Caco-2 (cell line): ENCODE measurements at regions not wholly inside any gene's neighbourhood (a gene's known extent, or its start where the extent isn't known, plus 50 kb on each side); places are given as distances from the start of the nearest gene placed in this dataset.

Source experiments
- BruUV-seq: library from RNA; stranded (reverse); fragments of 400-500 nt; replicated peaks from 2 replicates; lab custom pipeline; 2021; lab: Mats Ljungman, UMichigan
- CTCF ChIA-PET: fragments of 300-600 bp; sonication (Branson Sonifier 250); formaldehyde crosslinking; loops from one replicate; lab custom pipeline; 2022; ENCODE audit warnings: antibody characterized with exemption; lab: Charles Lee
- POLR2A ChIA-PET: fragments of 300-600 bp; sonication (Branson Sonifier 250); formaldehyde crosslinking; loops from one replicate; lab custom pipeline; 2022; ENCODE audit warnings: antibody characterized with exemption; lab: Charles Lee
- DNase-seq, 2 experiments: peaks; one replicate each; pipeline versions ENCODE4 v3.0.0 to v3.0.0-alpha.2; 2020 to 2022
- H3K27me3 ChIP-seq: replicated peaks from 2 replicates; pipeline ENCODE4 v1.6.0; 2011; ENCODE audit warnings: low read length; ENCODE audit not compliant: control insufficient read depth, insufficient read depth
- H3K36me3 ChIP-seq: 2 replicates; pipeline ENCODE4 v1.5.1; 2011; ENCODE audit warnings: low read length; ENCODE audit not compliant: control insufficient read depth, insufficient read depth
- H3K4me1 ChIP-seq: fragments of 250-450 bp; sonication (Bioruptor Pico); 2 replicates; pipeline ENCODE4 v1.5.1; 2020; ENCODE audit warnings: mild to moderate bottlenecking
- H3K4me3 ChIP-seq: 2 replicates; pipeline ENCODE4 v1.5.1; 2011; ENCODE audit warnings: low read depth, mild to moderate bottlenecking, control low read depth, low read length
- H3K9me3 ChIP-seq: fragments of 250-450 bp; sonication (Bioruptor Pico); 2 replicates; pipeline ENCODE4 v1.5.1; 2020; ENCODE audit warnings: mild to moderate bottlenecking, moderate library complexity
- H3K27ac Mint-ChIP-seq: one replicate; pipeline ENCODE4 v1.8.0; 2022; ENCODE audit warnings: mixed read lengths; ENCODE audit not compliant: unreplicated experiment
- H3K27me3 Mint-ChIP-seq: one replicate; pipeline ENCODE4 v1.8.0; 2022; ENCODE audit warnings: mixed read lengths; ENCODE audit not compliant: insufficient read depth, unreplicated experiment
- H3K36me3 Mint-ChIP-seq: one replicate; pipeline ENCODE4 v1.8.0; 2022; ENCODE audit warnings: mild to moderate bottlenecking, mixed read lengths; ENCODE audit not compliant: insufficient read depth, unreplicated experiment
- H3K4me1 Mint-ChIP-seq: one replicate; pipeline ENCODE4 v1.8.0; 2022; ENCODE audit warnings: low read depth, mixed read lengths; ENCODE audit not compliant: unreplicated experiment
- H3K4me3 Mint-ChIP-seq: one replicate; pipeline ENCODE4 v1.8.0; 2022; ENCODE audit warnings: mild to moderate bottlenecking, moderate library complexity, mixed read lengths; ENCODE audit not compliant: unreplicated experiment
- H3K9me3 Mint-ChIP-seq: one replicate; pipeline ENCODE4 v1.8.0; 2022; ENCODE audit warnings: mixed read lengths; ENCODE audit not compliant: unreplicated experiment
- intact Hi-C: fragments of 100-400 bp; cut with micrococcal nuclease; formaldehyde crosslinking; loops from one replicate; pipeline ENCODE4 v1.10.0; 2022; ENCODE audit not compliant: unreplicated experiment
- TF ChIP-seq, protein P1 (sequence below), 2 experiments: fragments of 200-600 bp in 1 of 2; IDR thresholded peaks; 1 replicate in 1 of 2; 2 replicates in 1 of 2; pipeline versions ENCODE4 v1.5.1 to v1.8.0; 2011 to 2022; ENCODE audit warnings: antibody characterized with exemption in 1 of 2, control low read depth in 1 of 2, inconsistent platforms in 1 of 2, low read depth in 1 of 2, low read length in 1 of 2, mild to moderate bottlenecking in 1 of 2, moderate library complexity in 1 of 2; ENCODE audit not compliant: insufficient read depth in 1 of 2, severe bottlenecking in 1 of 2, unreplicated experiment in 1 of 2

DNA sequence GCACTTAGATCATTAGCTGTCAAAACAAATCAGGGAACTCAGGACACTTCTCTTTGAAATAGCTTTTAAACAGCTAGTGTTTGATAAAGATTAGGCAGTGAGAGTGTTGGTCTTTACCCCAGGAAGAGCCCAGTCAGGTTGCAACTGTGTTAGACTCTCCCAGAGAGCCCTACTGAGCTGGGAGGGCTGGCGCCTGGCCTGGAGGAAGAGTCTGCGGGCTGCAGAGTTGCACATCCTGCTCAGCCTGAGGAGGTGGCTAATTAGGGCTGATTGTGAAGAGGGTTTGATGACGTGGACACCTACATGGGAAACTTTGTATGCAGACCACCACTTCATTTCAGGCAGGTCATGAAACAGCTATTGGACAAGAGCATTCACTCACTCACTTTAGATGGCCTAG lies 112.0 kb downstream of the TMEM174 start:
- TF ChIP-seq, protein P1, sequence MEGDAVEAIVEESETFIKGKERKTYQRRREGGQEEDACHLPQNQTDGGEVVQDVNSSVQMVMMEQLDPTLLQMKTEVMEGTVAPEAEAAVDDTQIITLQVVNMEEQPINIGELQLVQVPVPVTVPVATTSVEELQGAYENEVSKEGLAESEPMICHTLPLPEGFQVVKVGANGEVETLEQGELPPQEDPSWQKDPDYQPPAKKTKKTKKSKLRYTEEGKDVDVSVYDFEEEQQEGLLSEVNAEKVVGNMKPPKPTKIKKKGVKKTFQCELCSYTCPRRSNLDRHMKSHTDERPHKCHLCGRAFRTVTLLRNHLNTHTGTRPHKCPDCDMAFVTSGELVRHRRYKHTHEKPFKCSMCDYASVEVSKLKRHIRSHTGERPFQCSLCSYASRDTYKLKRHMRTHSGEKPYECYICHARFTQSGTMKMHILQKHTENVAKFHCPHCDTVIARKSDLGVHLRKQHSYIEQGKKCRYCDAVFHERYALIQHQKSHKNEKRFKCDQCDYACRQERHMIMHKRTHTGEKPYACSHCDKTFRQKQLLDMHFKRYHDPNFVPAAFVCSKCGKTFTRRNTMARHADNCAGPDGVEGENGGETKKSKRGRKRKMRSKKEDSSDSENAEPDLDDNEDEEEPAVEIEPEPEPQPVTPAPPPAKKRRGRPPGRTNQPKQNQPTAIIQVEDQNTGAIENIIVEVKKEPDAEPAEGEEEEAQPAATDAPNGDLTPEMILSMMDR (IDR thresholded peaks at IDR 0.05; ENCODE audit: insufficient read depth in 1 of 2, low read depth in 1 of 2, low read length in 1 of 2, severe bottlenecking in 1 of 2, unreplicated experiment in 1 of 2) = no peak

DNA sequence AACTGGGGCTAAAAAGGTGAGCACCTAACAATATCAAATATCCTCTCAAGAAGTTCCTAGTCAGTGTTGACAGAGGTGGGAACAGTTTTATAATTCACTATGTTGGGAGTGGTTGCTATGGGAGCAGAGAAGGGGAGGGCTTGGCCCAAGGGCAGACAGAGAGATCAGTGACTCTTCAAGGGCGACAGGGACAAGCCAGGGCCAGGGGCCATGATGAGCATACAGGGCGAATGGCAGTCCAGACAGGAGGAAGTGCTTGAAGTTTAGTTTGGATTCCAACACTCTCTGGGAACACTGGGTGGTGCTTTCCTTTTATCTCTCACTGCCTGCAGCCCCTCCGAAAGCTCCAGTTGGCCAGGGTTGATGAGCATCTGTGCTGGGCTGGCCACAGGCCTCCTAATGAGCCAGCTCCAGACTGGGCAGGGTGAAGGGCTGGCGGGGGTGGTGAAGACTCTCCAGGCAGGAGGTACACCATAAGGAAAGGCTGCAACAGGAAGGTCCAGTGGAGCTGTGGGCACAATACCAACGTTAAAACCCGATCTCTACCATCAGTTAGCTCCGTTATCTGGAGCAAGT lies 111.3 kb downstream of the TMEM174 start:
- no TSS peak for BruUV-seq
- Mint-ChIP-seq H3K4me1 (no peaks in the 10 kb centered on the region), H3K27me3 (no peaks in the 10 kb centered on the region), H3K27ac (no peak overlapping the region), H3K9me3 (no peaks in the 10 kb centered on the region), H3K4me3 (no peak overlapping the region), H3K36me3 (no peaks in the 10 kb centered on the region)
- TF ChIP-seq, protein P1 (IDR thresholded peaks at IDR 0.05; ENCODE audit: insufficient read depth in 1 of 2, low read depth in 1 of 2, low read length in 1 of 2, severe bottlenecking in 1 of 2, unreplicated experiment in 1 of 2) = no peak
- Histone ChIP-seq H3K4me3 (no peak overlapping the region), H3K27me3 (no peaks in the 10 kb centered on the region), H3K9me3 (no peaks in the 10 kb centered on the region), H3K4me1 (no peaks in the 10 kb centered on the region), H3K36me3 (no peaks in the 10 kb centered on the region)
- CTCF ChIA-PET = no interaction called here
- intact Hi-C loops = no loop called here
- POLR2A ChIA-PET = no interaction called here
- DNase-seq = no peak

More for the DNA sequence above, 112.0 kb downstream of the TMEM174 start:
- Histone ChIP-seq H3K4me3 (no peak overlapping the region), H3K27me3 (no peaks in the 10 kb centered on the region), H3K9me3 (no peaks in the 10 kb centered on the region), H3K36me3 (no peaks in the 10 kb centered on the region), H3K4me1 (no peaks in the 10 kb centered on the region)
- Mint-ChIP-seq H3K4me1 (no peaks in the 10 kb centered on the region), H3K9me3 (no peaks in the 10 kb centered on the region), H3K4me3 (no peak overlapping the region), H3K27me3 (no peaks in the 10 kb centered on the region), H3K27ac (no peak overlapping the region), H3K36me3 (no peaks in the 10 kb centered on the region)
- ChIA-PET POLR2A (no interaction called here), CTCF (no interaction called here)
- BruUV-seq = no TSS peak
- intact Hi-C loops = no loop called here
- no peak for DNase-seq

DNA sequence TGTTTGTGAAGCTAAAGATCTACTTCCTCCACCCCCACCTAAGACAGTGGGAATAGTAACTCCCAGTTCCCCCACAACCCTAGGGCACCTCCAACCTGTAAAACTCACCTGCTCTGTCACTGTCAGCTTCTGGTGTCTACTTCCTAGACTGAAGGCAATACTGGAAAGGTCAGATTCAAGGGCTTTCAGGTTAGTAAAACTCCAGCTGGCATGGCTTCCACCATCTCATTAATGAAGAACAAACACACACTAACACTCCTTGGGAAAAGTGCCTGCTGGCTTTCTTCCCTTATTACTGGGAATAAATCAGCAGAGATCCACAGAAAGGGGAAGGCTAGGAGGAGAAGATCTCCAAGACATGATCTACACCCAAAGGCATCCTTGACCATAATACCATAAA lies 109.9 kb downstream of the TMEM174 start:
- Mint-ChIP-seq H3K27me3 (no peaks in the 10 kb centered on the region), H3K4me3 (no peak overlapping the region), H3K27ac (no peak overlapping the region), H3K4me1 (no peaks in the 10 kb centered on the region), H3K36me3 (no peaks in the 10 kb centered on the region), H3K9me3 (no peaks in the 10 kb centered on the region)
- H3K9me3 ChIP-seq = no peaks in the 10 kb centered on the region
- intact Hi-C loops = no loop called here
- no peaks in the 10 kb centered on the region for H3K4me1 ChIP-seq
- DNase-seq = no peak
- no peak overlapping the region for H3K4me3 ChIP-seq
- H3K27me3 ChIP-seq = no peaks in the 10 kb centered on the region
- TF ChIP-seq, protein P1 (IDR thresholded peaks at IDR 0.05; ENCODE audit: insufficient read depth in 1 of 2, low read depth in 1 of 2, low read length in 1 of 2, severe bottlenecking in 1 of 2, unreplicated experiment in 1 of 2) = no peak
- BruUV-seq = no TSS peak
- CTCF ChIA-PET = no interaction called here
- no peaks in the 10 kb centered on the region for H3K36me3 ChIP-seq
- POLR2A ChIA-PET = no interaction called here
